Adrenal gland (tissue), 5 donors: ENCODE measurements at regions not wholly inside any gene's neighbourhood (a gene's known extent, or its start where the extent isn't known, plus 50 kb on each side); places are given as distances from the start of the nearest gene placed in this dataset.

Experiments used
- POLR2A ChIP-seq, 2 donors: fragments of 450-650 bp; IDR thresholded peaks; one replicate each; pipeline ENCODE4 v1.6.1; 2017; ENCODE audit warnings: antibody characterized with exemption in 2 of 2, mild to moderate bottlenecking in 2 of 2, moderate library complexity in 1 of 2
- TF ChIP-seq, protein P1 (sequence below), 6 experiments: fragments of 450-650 bp in 4 of 6; fragments of 200-600 bp in 2 of 6; sonication (generic) in 1 of 6; IDR thresholded peaks; 1 replicate in 5 of 6; 2 replicates in 1 of 6; pipeline versions ENCODE4 v1.5.1 to v1.8.0; 2016 to 2021; ENCODE audit warnings: antibody characterized with exemption in 6 of 6, mild to moderate bottlenecking in 2 of 6, moderate library complexity in 1 of 6
- donor health status: DM: no; HTN: no; CAD: no.

DNA sequence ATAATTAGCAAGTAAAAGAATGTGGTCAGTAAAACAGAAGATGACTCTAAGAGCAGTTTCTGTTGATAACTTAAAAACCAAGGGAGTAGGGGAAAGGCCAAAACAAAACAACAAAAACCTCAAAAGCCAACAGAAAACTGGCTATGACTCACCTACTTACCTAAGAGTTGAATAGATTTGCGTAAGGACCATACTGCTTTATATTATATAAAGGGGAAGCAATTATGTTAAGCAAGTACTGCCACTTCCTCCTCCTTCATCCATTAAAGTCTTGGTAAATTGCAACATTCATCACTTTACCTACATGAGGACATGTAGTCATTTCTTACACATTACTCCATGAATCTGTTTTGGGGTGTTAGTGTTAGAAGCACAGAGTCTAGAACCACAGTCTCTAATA, 85.9 kb upstream of the FAM47A start:
- TF ChIP-seq, protein P1, sequence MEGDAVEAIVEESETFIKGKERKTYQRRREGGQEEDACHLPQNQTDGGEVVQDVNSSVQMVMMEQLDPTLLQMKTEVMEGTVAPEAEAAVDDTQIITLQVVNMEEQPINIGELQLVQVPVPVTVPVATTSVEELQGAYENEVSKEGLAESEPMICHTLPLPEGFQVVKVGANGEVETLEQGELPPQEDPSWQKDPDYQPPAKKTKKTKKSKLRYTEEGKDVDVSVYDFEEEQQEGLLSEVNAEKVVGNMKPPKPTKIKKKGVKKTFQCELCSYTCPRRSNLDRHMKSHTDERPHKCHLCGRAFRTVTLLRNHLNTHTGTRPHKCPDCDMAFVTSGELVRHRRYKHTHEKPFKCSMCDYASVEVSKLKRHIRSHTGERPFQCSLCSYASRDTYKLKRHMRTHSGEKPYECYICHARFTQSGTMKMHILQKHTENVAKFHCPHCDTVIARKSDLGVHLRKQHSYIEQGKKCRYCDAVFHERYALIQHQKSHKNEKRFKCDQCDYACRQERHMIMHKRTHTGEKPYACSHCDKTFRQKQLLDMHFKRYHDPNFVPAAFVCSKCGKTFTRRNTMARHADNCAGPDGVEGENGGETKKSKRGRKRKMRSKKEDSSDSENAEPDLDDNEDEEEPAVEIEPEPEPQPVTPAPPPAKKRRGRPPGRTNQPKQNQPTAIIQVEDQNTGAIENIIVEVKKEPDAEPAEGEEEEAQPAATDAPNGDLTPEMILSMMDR (IDR thresholded peaks at IDR 0.05), result no peak
- no peak for TF ChIP-seq POLR2A (IDR thresholded peaks at IDR 0.05)
